SU-DHL-6 (cell line): ENCODE measurements at regions not wholly inside any gene's neighbourhood (a gene's known extent, or its start where the extent isn't known, plus 50 kb on each side); places are given as distances from the start of the nearest gene placed in this dataset.

Source experiments
- EZH2phosphoT487 ChIP-seq: fragments of 200-600 bp; sonication (generic), shearing (Covaris generic); conservative IDR thresholded peaks from 2 replicates; pipeline ENCODE4 v1.6.1; 2018; ENCODE audit warnings: mild to moderate bottlenecking, antibody characterized with exemption, low read length, moderate library complexity, mixed read lengths
- TF ChIP-seq, protein P1 (sequence below): fragments of 200-600 bp; sonication (generic); IDR thresholded peaks from one replicate; pipeline ENCODE4 v1.5.1; 2017; ENCODE audit warnings: antibody characterized with exemption, mild to moderate bottlenecking, low read length, moderate library complexity; ENCODE audit not compliant: insufficient read depth, poor library complexity, severe bottlenecking

DNA sequence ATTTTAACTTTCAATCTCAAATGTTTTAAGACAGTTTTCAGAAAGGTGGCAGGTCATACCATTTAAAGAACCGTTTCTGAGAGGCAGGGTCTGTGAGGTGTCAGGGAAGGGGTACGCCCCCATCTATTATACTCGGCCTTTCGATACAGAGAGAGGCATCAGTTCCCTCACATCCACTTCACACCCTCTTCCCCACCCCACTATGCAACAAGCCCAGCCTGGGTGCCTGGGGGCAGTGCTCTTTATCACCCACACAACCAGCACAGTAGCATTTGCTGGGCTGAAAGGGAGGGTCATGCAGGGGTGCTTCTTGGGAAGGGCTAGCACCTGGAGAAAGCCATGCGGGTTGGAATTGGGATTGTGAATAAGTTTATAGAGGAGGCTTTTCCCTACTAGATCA lies 56.0 kb upstream of the KCNMB2 start:
- TF ChIP-seq, protein P1, sequence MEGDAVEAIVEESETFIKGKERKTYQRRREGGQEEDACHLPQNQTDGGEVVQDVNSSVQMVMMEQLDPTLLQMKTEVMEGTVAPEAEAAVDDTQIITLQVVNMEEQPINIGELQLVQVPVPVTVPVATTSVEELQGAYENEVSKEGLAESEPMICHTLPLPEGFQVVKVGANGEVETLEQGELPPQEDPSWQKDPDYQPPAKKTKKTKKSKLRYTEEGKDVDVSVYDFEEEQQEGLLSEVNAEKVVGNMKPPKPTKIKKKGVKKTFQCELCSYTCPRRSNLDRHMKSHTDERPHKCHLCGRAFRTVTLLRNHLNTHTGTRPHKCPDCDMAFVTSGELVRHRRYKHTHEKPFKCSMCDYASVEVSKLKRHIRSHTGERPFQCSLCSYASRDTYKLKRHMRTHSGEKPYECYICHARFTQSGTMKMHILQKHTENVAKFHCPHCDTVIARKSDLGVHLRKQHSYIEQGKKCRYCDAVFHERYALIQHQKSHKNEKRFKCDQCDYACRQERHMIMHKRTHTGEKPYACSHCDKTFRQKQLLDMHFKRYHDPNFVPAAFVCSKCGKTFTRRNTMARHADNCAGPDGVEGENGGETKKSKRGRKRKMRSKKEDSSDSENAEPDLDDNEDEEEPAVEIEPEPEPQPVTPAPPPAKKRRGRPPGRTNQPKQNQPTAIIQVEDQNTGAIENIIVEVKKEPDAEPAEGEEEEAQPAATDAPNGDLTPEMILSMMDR: no peak
- TF ChIP-seq EZH2phosphoT487: no peak
